ENCODE measurements at regions not wholly inside any gene's neighbourhood (a gene's known extent, or its start where the extent isn't known, plus 50 kb on each side); places are given as distances from the start of the nearest gene placed in this dataset.

GRCh38 chr1:239835946-239836440 is 255.7 kb upstream of the FMN2 start:
- DNase-seq: no peak

GRCh38 chr1:239840336-239840735 is 251.3 kb upstream of the FMN2 start:
- no peak for DNase-seq

DNA sequence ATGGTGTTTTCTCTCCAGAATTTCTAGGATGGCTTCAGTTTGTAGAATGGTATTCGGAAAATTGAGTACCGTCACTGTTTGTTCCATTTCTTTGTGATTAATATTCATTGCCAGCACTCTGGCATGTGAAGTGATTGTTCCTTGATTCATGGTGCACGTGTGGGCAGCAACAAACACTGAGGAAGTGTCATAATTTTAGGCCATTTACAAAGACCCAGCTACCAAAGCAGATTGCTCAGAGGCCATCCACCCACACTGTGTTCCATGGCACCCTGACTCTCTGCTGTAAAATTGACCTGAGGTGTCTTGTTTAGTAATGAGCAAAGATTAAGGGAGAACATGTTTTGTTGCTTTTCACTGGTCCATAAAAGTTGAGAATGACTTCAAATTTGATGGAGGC is 250.9 kb upstream of the FMN2 start:
- DNase-seq: no peak

- no peak for DNase-seq
Observed at GRCh38 chr1:239841631-239842030, 250.1 kb upstream of the FMN2 start.

DNA sequence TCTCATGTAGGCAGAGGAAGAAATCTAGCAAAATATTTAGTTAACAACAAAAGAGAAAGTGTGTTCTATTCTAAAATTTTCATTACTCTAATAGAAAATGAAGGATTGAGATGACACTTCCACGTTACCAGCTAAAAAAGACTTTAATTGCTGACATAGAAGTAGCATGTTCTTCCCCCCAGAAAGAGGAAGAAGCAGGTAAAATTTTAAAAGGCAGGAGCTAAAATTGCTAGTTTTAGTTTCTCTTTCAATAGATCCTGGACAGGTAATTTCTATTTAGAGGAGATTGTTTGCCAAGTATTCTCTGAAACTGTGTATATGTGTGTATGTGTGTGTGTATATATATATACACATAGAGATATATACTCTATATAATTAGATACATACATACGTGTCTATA is 248.1 kb upstream of the FMN2 start:
- DNase-seq: no peak

DNA sequence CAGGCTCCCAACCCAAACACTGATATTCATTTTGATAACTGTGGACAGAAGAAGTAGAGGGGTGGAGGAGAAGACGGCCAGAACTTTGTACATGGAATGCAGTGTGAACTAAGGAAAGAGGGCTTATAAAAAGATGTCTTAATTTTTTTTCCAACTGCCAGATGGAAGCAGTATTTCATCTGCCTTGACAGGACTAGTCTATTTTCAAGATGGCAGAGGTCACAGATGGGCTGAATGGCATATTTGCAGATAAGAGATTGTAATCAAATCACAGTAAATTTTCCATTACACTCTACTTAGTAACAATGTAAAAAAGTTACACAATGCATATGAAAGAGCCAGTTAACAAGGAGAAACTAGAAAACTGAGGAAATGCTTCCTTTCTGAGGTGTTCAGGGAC is 246.8 kb upstream of the FMN2 start:
- DNase-seq: no peak

GRCh38 chr1:239854922-239855321 is 236.8 kb upstream of the FMN2 start:
- DNase-seq: no peak

GRCh38 chr1:239856067-239856466 is 235.6 kb upstream of the FMN2 start:
- DNase-seq: no peak

- no peak for DNase-seq
Observed at GRCh38 chr1:239856924-239857323, 234.8 kb upstream of the FMN2 start.

DNA sequence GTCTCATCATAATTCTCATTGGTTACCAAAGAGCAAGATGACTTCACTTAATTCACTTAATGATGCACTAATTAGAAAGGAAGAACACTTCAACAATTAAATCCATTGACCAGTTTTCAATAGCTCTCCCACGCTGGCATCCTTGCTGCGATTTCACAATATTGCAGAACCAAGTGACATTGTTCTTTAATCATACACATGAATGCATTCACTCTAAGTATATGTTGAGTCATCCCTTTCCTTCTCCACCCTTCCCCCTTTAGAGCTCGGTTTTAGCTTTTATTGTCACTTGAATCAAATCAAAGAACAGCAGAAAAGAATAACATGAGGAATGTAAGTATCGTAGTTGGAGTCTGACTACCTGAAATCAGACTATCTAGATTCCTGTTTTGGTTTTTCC is 233.6 kb upstream of the FMN2 start:
- peak; percentile 82 for DNase-seq

DNA sequence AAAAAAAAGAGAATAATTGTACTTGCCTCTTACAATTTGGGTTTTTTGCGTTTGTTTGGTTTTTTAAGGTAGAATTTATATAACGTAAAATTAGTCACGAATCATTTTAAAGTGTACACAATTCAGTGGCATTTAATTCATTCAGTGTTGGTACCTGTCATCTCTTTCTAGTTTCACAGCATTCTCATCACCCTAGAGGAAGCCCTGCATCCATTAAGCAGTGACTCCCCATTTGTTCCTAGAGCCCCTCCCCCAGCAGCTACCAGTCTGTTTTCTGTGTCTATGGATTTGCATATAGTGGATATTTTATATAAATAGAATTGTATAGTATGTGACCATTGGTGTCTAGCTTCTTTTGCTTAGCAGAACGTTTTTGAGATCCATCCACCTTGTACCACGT is 233.2 kb upstream of the FMN2 start:
- no peak for DNase-seq

GRCh38 chr1:239861985-239862384 is 229.7 kb upstream of the FMN2 start:
- DNase-seq: no peak

- no peak for DNase-seq
Observed at GRCh38 chr1:239868058-239868832, 223.4 kb upstream of the FMN2 start.

DNA sequence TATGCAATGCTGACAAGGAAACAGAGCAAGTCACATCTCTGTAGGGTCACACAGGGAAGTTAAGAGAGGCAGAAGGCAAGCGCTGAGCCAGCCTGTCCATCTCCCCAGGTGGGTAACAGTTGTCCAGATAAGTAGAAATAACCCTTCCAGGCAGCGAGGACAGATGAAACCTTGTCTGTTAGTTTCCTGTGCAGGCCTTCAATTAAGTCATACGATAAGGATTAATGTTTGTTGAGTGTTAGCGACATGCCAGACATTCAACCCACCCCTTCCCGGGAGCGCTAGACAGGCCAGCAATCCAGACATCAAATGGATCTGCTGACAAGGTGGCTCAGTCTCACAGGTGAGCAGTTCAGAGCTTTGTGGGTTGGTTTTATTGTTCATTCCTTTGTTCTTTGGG is 221.5 kb upstream of the FMN2 start:
- DNase-seq: no peak

DNA sequence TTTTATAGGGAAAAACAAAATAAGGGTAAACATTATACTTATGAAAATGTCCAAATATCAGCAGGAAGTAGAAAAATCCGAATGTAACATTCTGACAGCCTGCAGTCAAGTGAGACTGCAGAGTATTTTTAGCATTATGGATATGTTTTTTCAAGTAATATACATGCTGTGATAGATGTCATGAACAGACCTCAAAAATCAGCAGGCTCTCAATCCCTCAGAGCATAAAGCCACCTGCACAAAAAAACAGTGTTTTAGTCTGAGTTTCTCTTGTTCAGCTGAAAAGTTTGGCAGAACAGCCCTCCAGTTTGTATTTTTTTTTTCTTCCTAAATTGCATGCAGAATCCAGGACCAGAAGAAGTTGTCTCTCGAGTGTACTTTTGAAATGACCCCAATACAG is 219.1 kb upstream of the FMN2 start:
- no peak for DNase-seq

DNA sequence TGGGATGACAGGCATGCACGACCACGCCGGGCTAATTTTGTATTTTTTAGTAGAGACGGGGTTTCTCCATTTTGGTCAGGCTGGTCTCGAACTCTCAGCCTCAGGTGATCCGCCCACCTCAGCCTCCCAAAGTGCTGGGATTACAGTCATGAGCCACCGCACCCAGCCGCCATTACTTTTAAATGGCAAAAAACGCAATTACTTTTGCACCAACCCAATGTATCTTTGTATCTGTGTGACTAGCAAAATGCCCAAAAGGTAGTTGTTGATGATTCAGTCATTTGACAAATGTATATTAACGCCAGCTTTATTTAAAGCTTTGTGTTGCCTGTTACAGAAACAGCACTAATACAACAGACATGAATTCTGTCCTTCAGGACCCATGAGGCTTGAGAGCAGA is 216.9 kb upstream of the FMN2 start:
- DNase-seq: no peak

DNA sequence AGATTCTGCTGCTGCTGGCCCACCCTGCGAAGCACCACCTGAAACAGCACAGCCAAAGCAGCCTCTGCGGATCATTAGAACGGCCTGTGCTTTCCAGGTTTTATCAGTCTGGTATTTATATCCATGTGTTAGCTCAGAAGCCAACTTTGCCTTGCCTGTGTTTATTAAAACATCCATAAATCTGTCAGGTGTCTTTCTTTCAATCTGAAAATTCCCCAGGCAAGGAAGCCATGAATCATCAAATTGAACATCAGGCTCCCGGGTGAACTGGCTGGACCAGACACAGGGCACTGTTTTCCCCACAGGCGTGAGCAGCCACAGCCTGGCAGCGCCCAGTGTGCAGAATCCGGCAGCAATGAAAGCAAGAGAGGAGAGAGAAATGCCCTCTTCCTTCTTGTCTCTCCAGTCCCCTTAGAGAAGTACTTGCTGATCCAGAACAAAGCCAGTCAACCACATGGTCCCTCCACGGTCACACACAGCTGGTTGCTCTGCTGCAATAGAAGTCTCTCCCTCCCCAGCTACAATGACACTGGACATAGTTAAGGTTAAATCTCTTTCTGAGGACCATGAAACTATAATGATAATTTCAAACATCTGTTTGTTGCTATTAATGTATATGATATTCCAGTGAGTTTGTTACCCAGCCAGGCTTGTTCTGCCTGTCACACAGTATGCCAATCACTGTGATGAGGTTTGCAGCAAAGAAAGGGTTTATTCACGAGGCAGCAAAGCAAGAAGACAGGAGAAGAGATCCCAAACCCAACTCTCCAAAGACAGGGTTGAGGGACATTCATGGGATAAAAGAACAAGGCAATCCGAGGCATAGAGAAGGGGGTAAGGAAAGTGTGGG is 212.1 kb upstream of the FMN2 start:
- no peak for DNase-seq

DNA sequence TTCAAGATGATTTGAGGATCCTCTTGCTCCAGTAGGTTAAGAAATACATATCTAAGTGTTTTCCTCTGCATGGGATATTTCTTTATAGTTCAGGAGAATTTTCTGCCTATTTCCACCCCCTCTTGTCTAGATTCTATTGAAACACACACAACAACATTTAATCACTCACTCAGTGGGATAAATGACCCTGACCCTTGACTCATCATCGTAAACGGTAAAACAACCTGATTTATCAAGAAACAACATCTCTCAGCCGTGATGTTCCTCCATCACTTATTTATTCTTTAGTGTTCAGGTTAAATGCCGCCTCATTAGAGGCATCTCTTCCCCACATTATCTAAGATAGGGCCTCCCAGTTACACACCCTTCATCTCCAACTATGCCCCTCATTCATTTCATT is 208.7 kb upstream of the FMN2 start:
- no peak for DNase-seq

- no peak for DNase-seq
Observed at GRCh38 chr1:239884796-239885195, 206.9 kb upstream of the FMN2 start.

- no peak for DNase-seq
Observed at GRCh38 chr1:239886266-239886665, 205.4 kb upstream of the FMN2 start.

GRCh38 chr1:239888639-239889038 is 203.0 kb upstream of the FMN2 start:
- DNase-seq: no peak

- DNase-seq: no peak
Observed at GRCh38 chr1:239891621-239892358, 199.9 kb upstream of the FMN2 start.

GRCh38 chr1:239892602-239893001 is 199.1 kb upstream of the FMN2 start:
- DNase-seq: no peak
